Loucy (cell line): ENCODE measurements at regions not wholly inside any gene's neighbourhood (a gene's known extent, or its start where the extent isn't known, plus 50 kb on each side); places are given as distances from the start of the nearest gene placed in this dataset.

Experiments
- H2AFZ ChIP-seq: fragments of 200-600 bp; sonication (generic); 2 replicates; pipeline ENCODE4 v1.6.0; 2016; ENCODE audit warnings: antibody characterized with exemption, mild to moderate bottlenecking, low read length, moderate library complexity
- H3F3A ChIP-seq: fragments of 200-600 bp; 2 replicates; pipeline ENCODE4 v1.6.0; 2016; ENCODE audit warnings: antibody characterized with exemption, low read depth, mild to moderate bottlenecking
- H3K27me3 ChIP-seq: fragments of 200-600 bp; sonication (generic); 2 replicates; pipeline ENCODE4 v1.6.1; 2014; ENCODE audit warnings: low read length, mild to moderate bottlenecking; ENCODE audit not compliant: insufficient read depth, poor library complexity, severe bottlenecking
- H3K36me3 ChIP-seq: fragments of 200-600 bp; sonication (generic); 2 replicates; pipeline ENCODE4 v1.6.1; 2016; ENCODE audit warnings: low read length; ENCODE audit not compliant: insufficient read depth
- H3K4me1 ChIP-seq: fragments of 200-600 bp; sonication (generic); 2 replicates; pipeline ENCODE4 v1.5.1; 2014; ENCODE audit warnings: low read length, mild to moderate bottlenecking; ENCODE audit not compliant: insufficient read depth, poor library complexity, severe bottlenecking
- H3K4me2 ChIP-seq: fragments of 200-600 bp; sonication (generic); 2 replicates; pipeline ENCODE4 v1.6.0; 2014; ENCODE audit warnings: antibody characterized with exemption, low read length, low read depth, mild to moderate bottlenecking; ENCODE audit not compliant: poor library complexity, severe bottlenecking
- H3K4me3 ChIP-seq: fragments of 200-600 bp; sonication (generic); 2 replicates; pipeline ENCODE4 v1.5.1; 2014; ENCODE audit warnings: low read length, mild to moderate bottlenecking, mixed read lengths; ENCODE audit not compliant: poor library complexity, severe bottlenecking
- H3K79me2 ChIP-seq: fragments of 200-600 bp; sonication (generic); 2 replicates; pipeline ENCODE4 v1.6.1; 2014; ENCODE audit warnings: low read length; ENCODE audit not compliant: insufficient read depth
- H3K9ac ChIP-seq: fragments of 200-600 bp; sonication (generic); 2 replicates; pipeline ENCODE4 v1.6.0; 2014; ENCODE audit warnings: mild to moderate bottlenecking, low read depth, low read length, moderate library complexity; ENCODE audit not compliant: poor library complexity, severe bottlenecking
- H3K9me2 ChIP-seq: fragments of 200-600 bp; sonication (generic); replicated peaks from 2 replicates; pipeline ENCODE4 v1.6.1; 2016; ENCODE audit warnings: low read depth, low read length, mixed read lengths
- H3K9me3 ChIP-seq: fragments of 200-600 bp; sonication (generic); 2 replicates; pipeline ENCODE4 v1.6.1; 2014; ENCODE audit warnings: mild to moderate bottlenecking, antibody characterized with exemption, low read length, low read depth; ENCODE audit not compliant: insufficient read depth
- H4K20me1 ChIP-seq: fragments of 200-600 bp; sonication (generic); 2 replicates; pipeline ENCODE4 v1.6.0; 2014; ENCODE audit warnings: antibody characterized with exemption, low read length, mild to moderate bottlenecking; ENCODE audit not compliant: insufficient read depth, poor library complexity, severe bottlenecking
- EZH2phosphoT487 ChIP-seq: fragments of 200-600 bp; IDR thresholded peaks from 2 replicates; pipeline ENCODE4 v1.6.1; 2018; ENCODE audit warnings: antibody characterized with exemption, mild to moderate bottlenecking, moderate library complexity, borderline replicate concordance
- TF ChIP-seq, protein P1 (sequence below): fragments of 200-600 bp; sonication (generic); conservative IDR thresholded peaks from 2 replicates; pipeline ENCODE4 v1.5.1; 2014; ENCODE audit warnings: mild to moderate bottlenecking, antibody characterized with exemption, low read length

DNA sequence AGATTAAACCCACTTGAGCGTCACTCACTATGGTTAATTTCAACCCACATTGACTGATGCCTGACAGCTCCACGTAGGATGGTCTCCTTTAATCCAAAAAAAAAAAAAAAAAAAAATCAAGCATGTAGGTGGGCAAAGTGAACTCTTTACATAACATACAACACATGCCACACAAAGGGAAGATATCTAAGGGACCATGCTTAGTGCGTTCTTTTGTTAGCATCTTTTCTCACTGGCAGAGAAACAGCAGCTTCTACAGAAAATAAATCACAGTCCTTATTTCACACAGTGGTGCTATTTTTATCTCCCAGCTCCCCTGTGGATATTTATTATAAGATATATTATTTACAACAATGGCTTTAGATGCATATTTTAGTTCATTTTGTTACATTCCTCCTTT, 652.0 kb upstream of the CELF2 start:
- Histone ChIP-seq H3K27me3 (no peaks in the 10 kb centered on the region), H3K4me3 (no peak overlapping the region), H3K9me2 (no peaks in the 10 kb centered on the region), H3F3A (no peaks in the 10 kb centered on the region), H4K20me1 (no peaks in the 10 kb centered on the region), H3K9ac (no peak overlapping the region), H3K36me3 (no peaks in the 10 kb centered on the region), H2AFZ (no peak overlapping the region), H3K9me3 (no peaks in the 10 kb centered on the region), H3K79me2 (no peaks in the 10 kb centered on the region), H3K4me1 (no peaks in the 10 kb centered on the region), H3K4me2 (no peak overlapping the region)
- no peak for TF ChIP-seq EZH2phosphoT487
- TF ChIP-seq, protein P1, sequence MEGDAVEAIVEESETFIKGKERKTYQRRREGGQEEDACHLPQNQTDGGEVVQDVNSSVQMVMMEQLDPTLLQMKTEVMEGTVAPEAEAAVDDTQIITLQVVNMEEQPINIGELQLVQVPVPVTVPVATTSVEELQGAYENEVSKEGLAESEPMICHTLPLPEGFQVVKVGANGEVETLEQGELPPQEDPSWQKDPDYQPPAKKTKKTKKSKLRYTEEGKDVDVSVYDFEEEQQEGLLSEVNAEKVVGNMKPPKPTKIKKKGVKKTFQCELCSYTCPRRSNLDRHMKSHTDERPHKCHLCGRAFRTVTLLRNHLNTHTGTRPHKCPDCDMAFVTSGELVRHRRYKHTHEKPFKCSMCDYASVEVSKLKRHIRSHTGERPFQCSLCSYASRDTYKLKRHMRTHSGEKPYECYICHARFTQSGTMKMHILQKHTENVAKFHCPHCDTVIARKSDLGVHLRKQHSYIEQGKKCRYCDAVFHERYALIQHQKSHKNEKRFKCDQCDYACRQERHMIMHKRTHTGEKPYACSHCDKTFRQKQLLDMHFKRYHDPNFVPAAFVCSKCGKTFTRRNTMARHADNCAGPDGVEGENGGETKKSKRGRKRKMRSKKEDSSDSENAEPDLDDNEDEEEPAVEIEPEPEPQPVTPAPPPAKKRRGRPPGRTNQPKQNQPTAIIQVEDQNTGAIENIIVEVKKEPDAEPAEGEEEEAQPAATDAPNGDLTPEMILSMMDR: no peak

DNA sequence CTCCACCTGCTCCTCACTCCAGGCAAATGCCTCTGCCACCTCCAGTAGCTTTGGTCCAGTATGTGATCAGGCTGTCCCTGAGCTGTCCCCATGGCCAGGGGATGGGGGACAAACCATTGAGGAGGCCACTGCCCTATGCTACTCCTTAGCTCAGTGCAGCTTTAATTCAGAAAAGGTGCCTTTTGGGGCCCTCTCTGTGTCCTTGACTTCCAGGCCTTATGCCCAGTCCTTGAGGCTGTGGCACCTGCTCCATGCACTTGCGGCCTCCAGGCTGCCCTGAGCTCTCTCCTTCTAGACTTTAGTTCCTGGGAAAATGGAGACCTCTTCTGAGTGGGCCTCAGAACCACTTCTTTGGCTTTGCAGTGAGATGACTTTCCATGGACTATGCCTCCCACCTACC, 650.8 kb upstream of the CELF2 start:
- no peak overlapping the region for H2AFZ ChIP-seq
- no peaks in the 10 kb centered on the region for H3K36me3 ChIP-seq
- H3K27me3 ChIP-seq: no peaks in the 10 kb centered on the region
- no peak overlapping the region for H3K4me3 ChIP-seq
- H3K79me2 ChIP-seq: no peaks in the 10 kb centered on the region
- no peak overlapping the region for H3K4me2 ChIP-seq
- no peaks in the 10 kb centered on the region for H3K9me3 ChIP-seq
- H3K4me1 ChIP-seq: no peaks in the 10 kb centered on the region
- no peak for TF ChIP-seq EZH2phosphoT487
- TF ChIP-seq, protein P1: no peak
- no peak overlapping the region for H3K9ac ChIP-seq
- no peaks in the 10 kb centered on the region for H3F3A ChIP-seq
- no peaks in the 10 kb centered on the region for H4K20me1 ChIP-seq
- no peaks in the 10 kb centered on the region for H3K9me2 ChIP-seq

DNA sequence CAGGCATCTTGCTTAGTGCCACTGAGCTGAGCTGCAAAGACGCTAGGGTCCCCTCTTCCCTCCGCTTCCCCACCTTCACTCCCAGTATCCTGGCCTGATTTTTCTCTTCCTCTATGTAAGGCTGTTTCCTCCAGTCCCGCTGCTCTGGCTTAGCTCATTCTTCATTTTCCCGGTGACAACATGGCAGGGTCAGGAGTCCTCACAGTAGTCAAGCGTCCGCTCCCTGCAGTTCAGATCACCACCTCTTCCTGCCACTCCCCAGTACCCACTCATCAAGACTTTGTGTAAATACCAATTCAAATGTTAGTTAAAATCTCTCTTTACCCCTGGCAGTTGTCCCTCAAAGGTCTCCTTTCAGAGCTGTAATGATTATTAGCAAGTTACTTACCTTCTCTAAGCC, 650.4 kb upstream of the CELF2 start:
- no peak overlapping the region for H3K9ac ChIP-seq
- no peaks in the 10 kb centered on the region for H3F3A ChIP-seq
- H3K4me1 ChIP-seq: no peaks in the 10 kb centered on the region
- H4K20me1 ChIP-seq: no peaks in the 10 kb centered on the region
- H2AFZ ChIP-seq: no peak overlapping the region
- no peaks in the 10 kb centered on the region for H3K36me3 ChIP-seq
- no peaks in the 10 kb centered on the region for H3K79me2 ChIP-seq
- no peak overlapping the region for H3K4me2 ChIP-seq
- no peaks in the 10 kb centered on the region for H3K9me2 ChIP-seq
- TF ChIP-seq EZH2phosphoT487: no peak
- TF ChIP-seq, protein P1: no peak
- H3K9me3 ChIP-seq: no peaks in the 10 kb centered on the region
- no peak overlapping the region for H3K4me3 ChIP-seq
- H3K27me3 ChIP-seq: no peaks in the 10 kb centered on the region
